GM12872 (cell line): ENCODE measurements at regions not wholly inside any gene's neighbourhood (a gene's known extent, or its start where the extent isn't known, plus 50 kb on each side); places are given as distances from the start of the nearest gene placed in this dataset.

Source experiments
- TF ChIP-seq, protein P1 (sequence below): IDR thresholded peaks from 3 replicates; pipeline ENCODE4 v1.5.1; 2011; ENCODE audit warnings: low read depth, mild to moderate bottlenecking, low read length, moderate library complexity; ENCODE audit not compliant: insufficient read depth

DNA sequence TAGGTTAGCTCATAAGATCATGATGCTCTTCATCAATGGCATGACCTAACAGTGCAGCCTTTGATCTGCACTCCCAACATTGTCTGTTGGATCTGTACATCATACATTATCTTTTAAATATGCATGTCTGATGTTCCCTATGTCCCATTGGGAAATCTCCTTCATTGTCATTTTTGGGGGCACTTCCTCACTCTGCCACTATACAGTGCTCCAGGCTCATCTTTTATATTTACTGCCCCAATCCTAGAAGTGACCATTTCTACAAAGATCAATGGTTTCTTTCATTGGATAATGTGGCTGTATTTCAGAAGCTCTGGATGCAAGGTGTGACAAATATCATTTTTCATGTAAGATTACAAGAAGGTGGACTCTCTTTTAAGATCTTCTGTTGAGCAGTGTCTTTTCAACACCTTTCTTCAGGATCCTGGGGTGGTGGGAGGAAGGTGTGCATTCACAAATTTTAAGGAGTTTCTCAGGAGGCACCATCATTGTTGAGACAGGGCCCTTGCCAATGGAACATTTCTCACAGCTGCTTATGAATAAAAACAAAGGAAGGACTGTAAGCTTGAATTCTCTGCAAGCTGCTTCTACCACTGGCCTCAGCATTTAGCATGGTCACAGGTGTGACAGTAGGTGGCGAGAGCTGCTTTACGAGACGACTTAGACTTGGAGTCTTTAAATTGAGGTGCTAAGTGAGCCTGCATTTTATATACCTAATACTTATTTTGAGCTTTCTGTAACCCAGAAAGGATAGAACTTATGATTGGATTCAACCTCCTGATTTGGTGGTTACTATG, 403.0 kb downstream of the LMO7 start:
- TF ChIP-seq, protein P1, sequence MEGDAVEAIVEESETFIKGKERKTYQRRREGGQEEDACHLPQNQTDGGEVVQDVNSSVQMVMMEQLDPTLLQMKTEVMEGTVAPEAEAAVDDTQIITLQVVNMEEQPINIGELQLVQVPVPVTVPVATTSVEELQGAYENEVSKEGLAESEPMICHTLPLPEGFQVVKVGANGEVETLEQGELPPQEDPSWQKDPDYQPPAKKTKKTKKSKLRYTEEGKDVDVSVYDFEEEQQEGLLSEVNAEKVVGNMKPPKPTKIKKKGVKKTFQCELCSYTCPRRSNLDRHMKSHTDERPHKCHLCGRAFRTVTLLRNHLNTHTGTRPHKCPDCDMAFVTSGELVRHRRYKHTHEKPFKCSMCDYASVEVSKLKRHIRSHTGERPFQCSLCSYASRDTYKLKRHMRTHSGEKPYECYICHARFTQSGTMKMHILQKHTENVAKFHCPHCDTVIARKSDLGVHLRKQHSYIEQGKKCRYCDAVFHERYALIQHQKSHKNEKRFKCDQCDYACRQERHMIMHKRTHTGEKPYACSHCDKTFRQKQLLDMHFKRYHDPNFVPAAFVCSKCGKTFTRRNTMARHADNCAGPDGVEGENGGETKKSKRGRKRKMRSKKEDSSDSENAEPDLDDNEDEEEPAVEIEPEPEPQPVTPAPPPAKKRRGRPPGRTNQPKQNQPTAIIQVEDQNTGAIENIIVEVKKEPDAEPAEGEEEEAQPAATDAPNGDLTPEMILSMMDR: no peak

DNA sequence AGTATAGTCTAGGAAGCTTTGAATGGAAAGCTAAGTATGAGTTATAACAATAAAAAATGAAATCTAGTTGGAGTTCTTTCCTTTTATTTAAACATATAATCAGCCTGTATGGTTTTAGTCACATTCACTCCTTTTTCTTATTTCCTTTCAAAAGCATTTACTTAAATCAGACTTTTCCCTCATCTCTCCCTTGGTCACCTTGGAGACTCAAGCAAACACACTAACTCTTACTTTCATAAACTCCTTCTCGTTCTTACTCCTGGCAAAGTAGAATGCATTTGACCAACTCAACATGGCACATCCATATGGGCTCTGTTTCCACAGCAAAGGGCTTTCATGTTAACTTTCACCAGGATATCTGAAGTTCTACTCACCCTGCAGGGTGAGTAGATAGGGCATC, 400.0 kb downstream of the LMO7 start:
- TF ChIP-seq, protein P1: no peak

DNA sequence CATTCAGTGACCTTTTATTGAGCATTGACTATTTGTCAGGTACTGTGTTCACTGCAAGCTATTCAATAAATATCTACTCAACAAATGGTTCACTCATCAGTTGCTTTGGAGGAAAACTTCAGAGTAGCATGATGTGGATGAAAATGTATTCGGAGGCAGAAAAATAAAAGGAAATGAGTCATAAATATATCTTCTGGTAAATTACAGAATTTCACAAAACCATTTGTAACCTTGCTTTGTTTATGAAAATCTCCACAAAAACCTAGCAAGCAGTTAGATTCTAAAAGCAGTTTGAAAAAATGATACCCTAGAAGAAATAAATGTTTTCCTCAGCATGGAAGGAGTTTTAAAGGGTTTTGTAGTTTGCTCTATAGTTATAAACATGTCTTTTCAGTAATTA, 399.6 kb downstream of the LMO7 start:
- TF ChIP-seq, protein P1: no peak

DNA sequence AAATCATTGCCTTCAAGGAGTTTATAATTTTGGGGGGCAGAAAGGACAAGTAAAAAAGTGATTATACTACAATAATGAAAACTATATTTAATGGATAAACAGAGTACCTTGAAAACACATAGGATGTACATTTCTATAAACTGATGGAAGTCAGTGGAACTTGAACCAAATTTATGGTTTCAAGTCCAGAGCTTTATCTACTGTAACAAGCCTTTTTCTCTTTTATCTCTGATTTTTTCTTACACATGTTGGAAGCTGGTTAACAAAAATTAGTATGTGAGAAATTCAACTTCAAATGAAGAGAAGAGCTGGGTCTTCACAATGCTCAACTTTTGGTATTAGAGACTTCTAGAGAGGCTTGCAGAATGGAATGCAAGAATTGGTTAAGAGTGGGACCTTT, 393.6 kb downstream of the LMO7 start:
- TF ChIP-seq, protein P1: no peak

DNA sequence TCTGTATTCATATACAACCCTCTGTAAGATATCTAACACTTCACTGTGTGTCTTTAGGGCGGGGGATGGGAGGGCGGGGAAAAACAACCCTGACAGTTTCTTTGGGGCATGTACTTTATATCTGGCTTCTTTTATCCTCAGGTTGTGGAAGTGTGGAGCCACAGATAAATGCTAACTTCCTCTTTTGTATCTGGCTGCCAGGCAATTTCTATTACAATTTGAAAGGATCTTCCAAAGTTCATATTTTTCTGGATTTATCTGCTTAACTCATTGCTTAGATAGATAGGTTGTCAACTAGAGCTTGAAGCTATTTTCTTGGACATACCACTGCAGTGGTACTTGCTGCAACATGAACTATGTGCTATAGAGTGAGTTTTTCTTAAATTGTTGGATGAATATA, 393.0 kb downstream of the LMO7 start:
- TF ChIP-seq, protein P1: no peak

DNA sequence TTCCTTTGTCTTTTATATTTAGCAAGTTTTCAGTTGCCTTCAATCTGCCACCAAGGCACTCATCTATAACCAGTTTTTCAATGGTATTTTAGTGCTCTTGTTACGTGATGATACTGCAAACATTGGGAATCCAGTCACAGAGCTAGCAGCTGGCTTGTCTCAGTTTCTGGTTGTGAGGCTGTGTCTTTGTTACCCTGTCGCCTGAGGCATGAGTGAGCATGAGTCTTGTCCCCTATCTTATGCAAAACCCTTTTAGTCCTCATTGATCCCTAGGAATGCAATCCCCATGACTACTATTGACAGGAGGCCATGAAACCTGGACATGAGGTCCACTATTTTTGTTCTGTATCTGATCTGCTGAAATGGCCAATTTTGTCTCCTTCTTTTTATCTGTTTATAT, 391.0 kb downstream of the LMO7 start:
- TF ChIP-seq, protein P1: no peak

DNA sequence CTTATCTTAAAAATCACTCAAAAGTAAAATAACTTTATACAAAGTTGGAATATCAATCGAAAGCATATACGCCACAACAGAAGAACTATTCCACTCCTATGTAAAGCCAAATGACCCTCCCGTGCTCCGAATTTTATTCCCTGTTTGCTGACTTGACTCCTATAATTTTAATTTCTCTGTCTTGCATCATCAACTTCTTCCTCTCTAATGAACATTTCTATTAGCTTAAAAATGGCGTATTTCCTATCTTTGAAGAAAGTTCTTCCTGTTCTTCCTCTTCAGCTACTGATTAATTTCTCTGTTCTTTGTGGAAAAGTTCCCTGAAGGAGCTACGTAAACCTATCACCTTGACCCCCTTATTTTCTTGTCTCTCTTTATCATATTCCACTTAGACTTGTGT, 389.3 kb downstream of the LMO7 start:
- TF ChIP-seq, protein P1: no peak
